GM13976 (cell line): ENCODE measurements at regions not wholly inside any gene's neighbourhood (a gene's known extent, or its start where the extent isn't known, plus 50 kb on each side); places are given as distances from the start of the nearest gene placed in this dataset.

ENCODE experiments used
- DNase-seq: peaks from one replicate; pipeline ENCODE4 v3.0.0; 2012; ENCODE audit warnings: low spot score
- in situ Hi-C: fragments of 300-500 bp; cut with MboI; formaldehyde crosslinking; loops from one replicate; pipeline ENCODE4 v1.12.0; 2022; ENCODE audit warnings: low sequenced_read_pairs, mixed read lengths, inconsistent platforms; ENCODE audit not compliant: unreplicated experiment
- TF ChIP-seq, protein P1 (sequence below): IDR thresholded peaks from 2 replicates; pipeline ENCODE4 v1.5.1; 2012; ENCODE audit warnings: borderline replicate concordance, mild to moderate bottlenecking; ENCODE audit not compliant: insufficient read depth; ENCODE audit errors: extremely low read depth, missing control alignments, control extremely low read depth

DNA sequence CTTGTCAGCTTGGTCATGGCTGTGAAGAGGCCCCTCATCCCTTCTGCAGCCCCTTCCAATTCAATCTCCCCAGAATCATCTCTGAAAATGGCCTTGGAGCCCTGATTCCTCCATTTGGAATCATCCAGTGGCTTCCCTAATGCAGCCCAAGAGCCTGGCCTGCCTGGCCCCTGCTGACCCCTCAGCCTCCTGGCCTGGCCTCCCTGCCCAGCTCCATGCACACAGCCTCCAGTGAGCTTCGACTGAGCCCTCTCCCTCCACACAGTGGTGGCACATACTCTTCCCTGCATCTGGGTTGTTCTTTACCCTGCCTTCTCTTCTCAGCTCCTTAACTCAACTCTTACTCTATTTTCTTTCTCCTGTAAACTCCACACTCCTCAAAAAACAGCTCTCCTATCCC is 120.9 kb downstream of the ANKRD60 start:
- DNase-seq = no peak
- in situ Hi-C loops = no loop called here
- TF ChIP-seq, protein P1, sequence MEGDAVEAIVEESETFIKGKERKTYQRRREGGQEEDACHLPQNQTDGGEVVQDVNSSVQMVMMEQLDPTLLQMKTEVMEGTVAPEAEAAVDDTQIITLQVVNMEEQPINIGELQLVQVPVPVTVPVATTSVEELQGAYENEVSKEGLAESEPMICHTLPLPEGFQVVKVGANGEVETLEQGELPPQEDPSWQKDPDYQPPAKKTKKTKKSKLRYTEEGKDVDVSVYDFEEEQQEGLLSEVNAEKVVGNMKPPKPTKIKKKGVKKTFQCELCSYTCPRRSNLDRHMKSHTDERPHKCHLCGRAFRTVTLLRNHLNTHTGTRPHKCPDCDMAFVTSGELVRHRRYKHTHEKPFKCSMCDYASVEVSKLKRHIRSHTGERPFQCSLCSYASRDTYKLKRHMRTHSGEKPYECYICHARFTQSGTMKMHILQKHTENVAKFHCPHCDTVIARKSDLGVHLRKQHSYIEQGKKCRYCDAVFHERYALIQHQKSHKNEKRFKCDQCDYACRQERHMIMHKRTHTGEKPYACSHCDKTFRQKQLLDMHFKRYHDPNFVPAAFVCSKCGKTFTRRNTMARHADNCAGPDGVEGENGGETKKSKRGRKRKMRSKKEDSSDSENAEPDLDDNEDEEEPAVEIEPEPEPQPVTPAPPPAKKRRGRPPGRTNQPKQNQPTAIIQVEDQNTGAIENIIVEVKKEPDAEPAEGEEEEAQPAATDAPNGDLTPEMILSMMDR = no peak

DNA sequence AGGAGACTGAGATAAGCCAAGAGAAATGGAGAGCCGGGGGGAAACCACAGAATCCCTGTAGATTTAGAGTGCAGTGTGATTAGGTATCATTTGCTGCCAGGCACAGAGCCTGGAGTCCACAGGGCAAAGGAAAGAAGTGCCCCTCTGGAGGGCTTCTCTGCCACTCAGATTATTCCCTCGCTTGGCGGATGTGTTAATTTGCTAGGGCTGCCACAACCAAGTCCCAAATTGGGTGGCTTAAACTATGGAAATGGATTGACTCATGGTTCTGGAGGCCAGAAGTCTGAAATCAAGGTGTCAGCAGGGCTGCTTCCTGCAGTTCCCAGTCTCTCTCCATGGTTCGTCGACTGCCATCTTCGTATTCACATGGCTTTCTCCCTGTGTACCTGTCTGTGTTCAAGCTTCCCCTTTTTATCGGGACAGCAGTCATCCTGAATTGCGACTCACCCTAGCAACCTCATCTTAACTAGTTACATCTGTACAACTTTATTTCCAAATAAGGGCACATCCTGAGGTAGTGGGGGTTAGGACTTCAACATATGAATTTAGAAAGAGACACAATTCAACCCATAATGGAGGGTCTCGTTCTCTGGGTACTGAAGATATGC is 122.2 kb downstream of the ANKRD60 start:
- TF ChIP-seq, protein P1 = no peak

DNA sequence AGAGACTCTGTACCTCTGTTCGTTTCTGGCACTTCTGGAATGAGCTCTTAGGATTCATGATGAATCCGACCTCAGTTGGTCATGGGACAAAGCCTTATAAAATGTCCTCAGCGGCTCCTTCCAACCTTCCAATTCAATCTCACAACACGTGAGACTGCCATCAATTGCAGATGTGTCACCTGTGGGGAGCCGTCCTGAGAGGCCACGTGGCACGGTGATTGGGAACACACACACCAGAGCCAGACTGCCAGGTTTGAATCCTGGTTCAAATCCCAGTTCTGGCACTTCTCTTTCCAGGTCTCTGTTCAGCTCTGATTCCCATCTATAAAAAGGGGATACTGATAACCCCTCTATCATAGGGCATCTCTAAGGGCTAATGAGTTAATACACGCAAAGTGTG is 124.5 kb downstream of the ANKRD60 start:
- TF ChIP-seq, protein P1 = no peak
- no peak for DNase-seq
- in situ Hi-C loops = no loop called here

More for the DNA sequence above, 122.2 kb downstream of the ANKRD60 start:
- DNase-seq = no peak
- in situ Hi-C loops = no loop called here

DNA sequence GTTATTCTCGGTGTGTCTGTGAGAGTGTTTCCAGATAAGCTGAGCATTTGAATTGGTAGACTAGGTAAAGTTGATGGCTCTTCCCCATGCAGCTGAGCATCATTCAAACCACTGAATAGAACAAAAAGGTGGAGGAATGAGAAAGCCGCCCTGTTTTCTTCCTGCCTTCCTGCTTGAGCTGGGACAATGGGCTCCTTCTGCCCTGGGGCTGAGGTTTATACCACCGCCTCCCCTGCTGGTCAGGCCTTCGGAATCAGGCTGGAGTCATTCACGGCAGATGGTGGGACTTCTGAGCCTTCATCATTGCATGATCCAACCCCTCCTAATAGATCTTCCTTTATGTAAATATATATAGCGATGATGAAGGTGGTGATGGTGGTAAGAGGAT is 124.9 kb downstream of the ANKRD60 start:
- TF ChIP-seq, protein P1 = no peak
- no peak for DNase-seq
- in situ Hi-C loops = no loop called here

DNA sequence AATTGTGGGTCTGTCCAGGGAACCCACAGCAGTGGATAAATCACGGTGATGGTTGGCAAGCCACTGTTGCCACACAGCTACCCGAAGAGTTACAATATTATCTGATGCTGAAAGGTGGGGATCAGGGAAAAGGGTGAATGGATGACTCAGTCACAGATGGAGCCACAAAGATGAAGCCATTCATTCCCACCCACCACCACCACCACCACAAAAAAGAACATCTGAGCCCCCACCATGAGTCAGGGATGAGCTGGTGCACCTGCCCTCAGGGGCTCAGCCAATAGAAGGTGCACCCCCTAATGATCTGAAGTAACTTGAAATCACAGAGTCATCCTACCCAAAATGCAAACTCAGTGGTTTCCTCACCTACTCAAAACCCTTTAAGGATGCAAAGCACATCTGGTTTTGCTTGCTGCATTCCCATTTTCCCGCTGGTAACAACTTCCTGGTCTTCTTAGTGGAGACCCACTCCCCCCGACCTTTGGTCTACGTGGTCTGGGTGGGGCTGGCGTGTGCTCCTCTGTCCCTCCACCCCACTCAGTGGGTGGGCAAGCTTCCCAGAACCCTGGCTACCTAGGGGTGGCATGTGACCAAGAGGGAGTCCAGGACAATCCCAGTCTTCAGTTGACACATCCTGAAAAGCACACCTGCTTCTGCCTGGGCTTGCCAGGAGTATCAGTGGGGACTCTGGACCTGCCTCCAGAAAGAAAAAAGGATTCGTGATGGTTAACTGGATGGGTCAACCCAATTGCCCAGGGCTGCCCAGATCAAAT is 125.5 kb downstream of the ANKRD60 start:
- TF ChIP-seq, protein P1 = no peak
- DNase-seq = no peak
- in situ Hi-C loops = no loop called here

DNA sequence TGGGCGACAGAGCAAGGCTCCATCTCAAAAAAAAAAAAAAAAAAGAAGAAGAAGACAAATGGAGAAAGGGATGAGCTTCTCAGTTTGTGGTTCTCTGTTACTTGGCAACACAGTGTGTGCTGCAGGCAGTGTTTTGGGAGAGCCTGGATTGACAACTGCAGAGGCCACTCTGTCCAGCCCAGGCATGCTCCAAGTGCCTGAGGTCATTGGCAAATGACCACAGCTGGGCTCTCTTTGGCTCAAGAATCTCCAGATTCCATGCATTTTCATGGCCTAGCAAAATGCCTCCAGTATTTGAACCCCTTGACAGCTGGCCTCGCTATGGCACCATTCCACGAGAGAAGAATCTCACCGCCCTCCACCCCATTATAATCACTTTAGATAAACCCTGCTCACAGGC is 126.2 kb downstream of the ANKRD60 start:
- DNase-seq = no peak
- in situ Hi-C loops = no loop called here
- TF ChIP-seq, protein P1 = no peak
